Liver (tissue), 8 donors: ENCODE measurements at regions not wholly inside any gene's neighbourhood (a gene's known extent, or its start where the extent isn't known, plus 50 kb on each side); places are given as distances from the start of the nearest gene placed in this dataset.

Source experiments
- DNase-seq: peaks from one replicate; pipeline ENCODE4 v3.0.0-alpha.2; 2017; ENCODE audit warnings: low spot score
- H3K27ac ChIP-seq, 2 donors: one replicate each; pipeline ENCODE4 v1.7.0; 2013; ENCODE audit warnings: inconsistent platforms in 2 of 2, low read length in 2 of 2, control low read depth in 1 of 2, low read depth in 1 of 2, mild to moderate bottlenecking in 1 of 2
- H3K27me3 ChIP-seq, 4 donors: one replicate each; pipeline versions ENCODE4 v1.6.1 to v1.7.0; 2013; ENCODE audit warnings: low read length in 3 of 4, inconsistent platforms in 1 of 4, mild to moderate bottlenecking in 1 of 4, moderate library complexity in 1 of 4; ENCODE audit not compliant: control insufficient read depth in 4 of 4, insufficient read depth in 4 of 4
- H3K36me3 ChIP-seq, 4 donors: one replicate each; pipeline versions ENCODE4 v1.6.1 to v1.7.0; 2013; ENCODE audit warnings: low read length in 3 of 4, mild to moderate bottlenecking in 3 of 4, low read depth in 1 of 4, moderate library complexity in 1 of 4; ENCODE audit not compliant: control insufficient read depth in 4 of 4, insufficient read depth in 3 of 4
- H3K4me1 ChIP-seq, 4 donors: one replicate each; pipeline versions ENCODE4 v1.6.1 to v1.7.0; 2013; ENCODE audit warnings: low read length in 3 of 4, mild to moderate bottlenecking in 3 of 4, moderate library complexity in 1 of 4; ENCODE audit not compliant: control insufficient read depth in 4 of 4, insufficient read depth in 4 of 4
- H3K4me3 ChIP-seq, 3 donors: one replicate each; pipeline versions ENCODE4 v1.6.1 to v1.7.0; 2013; ENCODE audit warnings: low read length in 3 of 3, control low read depth in 1 of 3, low read depth in 1 of 3, mild to moderate bottlenecking in 1 of 3
- H3K9ac ChIP-seq, 2 donors: one replicate each; pipeline ENCODE4 v1.7.0; 2013; ENCODE audit warnings: low read length in 2 of 2, mild to moderate bottlenecking in 2 of 2, moderate library complexity in 2 of 2, control low read depth in 1 of 2, low read depth in 1 of 2
- H3K9me3 ChIP-seq, 4 donors: one replicate each; pipeline versions ENCODE4 v1.6.1 to v1.7.0; 2013; ENCODE audit warnings: low read length in 3 of 4; ENCODE audit not compliant: control insufficient read depth in 4 of 4
- EGR1 ChIP-seq, 2 donors: IDR thresholded peaks; 2 replicates each; pipeline ENCODE4 v1.6.1; 2016 to 2018; ENCODE audit warnings: antibody characterized with exemption in 2 of 2, low read depth in 2 of 2
- FOXA2 ChIP-seq: IDR thresholded peaks from 2 replicates; pipeline ENCODE4 v1.6.1; 2016; ENCODE audit warnings: antibody characterized with exemption
- GABPA ChIP-seq, 2 donors: IDR thresholded peaks in 1 of 2; conservative IDR thresholded peaks in 1 of 2; 2 replicates each; pipeline ENCODE4 v1.6.1; 2016; ENCODE audit warnings: antibody characterized with exemption in 2 of 2, mild to moderate bottlenecking in 1 of 2, moderate library complexity in 1 of 2
- HNF4A ChIP-seq, 2 donors: conservative IDR thresholded peaks; 2 replicates each; pipeline ENCODE4 v1.6.1; 2016; ENCODE audit warnings: antibody characterized with exemption in 2 of 2, mild to moderate bottlenecking in 2 of 2
- HNF4G ChIP-seq: IDR thresholded peaks from 2 replicates; pipeline ENCODE4 v1.6.1; 2016; ENCODE audit warnings: antibody characterized with exemption
- RAD21 ChIP-seq, 2 donors: IDR thresholded peaks; 2 replicates each; pipeline ENCODE4 v1.6.1; 2016; ENCODE audit warnings: antibody characterized with exemption in 2 of 2, mild to moderate bottlenecking in 2 of 2
- SP1 ChIP-seq: IDR thresholded peaks from 2 replicates; pipeline ENCODE4 v1.6.1; 2018; ENCODE audit warnings: antibody characterized with exemption, mild to moderate bottlenecking
- TAF1 ChIP-seq: conservative IDR thresholded peaks from 2 replicates; pipeline ENCODE4 v1.6.1; 2016; ENCODE audit warnings: antibody characterized with exemption, mild to moderate bottlenecking
- YY1 ChIP-seq: IDR thresholded peaks from 2 replicates; pipeline ENCODE4 v1.6.1; 2016; ENCODE audit warnings: antibody characterized with exemption, mild to moderate bottlenecking
- WGBS: extraction: QIAGEN DNeasy Blood & Tissue Kit; methylation state at CpG from one replicate; pipeline ENCODE4 v1.1.7; 2013; 5-methylcytosine and 5-hydroxymethylcytosine counted together
- TF ChIP-seq, protein P1 (sequence below): fragments of 150-350 bp; IDR thresholded peaks from 2 replicates; pipeline ENCODE4 v1.5.1; 2017; ENCODE audit warnings: improper control_type of control experiment, low read depth, low read length; ENCODE audit not compliant: missing input control
- TF ChIP-seq, protein P2 (sequence below): IDR thresholded peaks from 2 replicates; pipeline ENCODE4 v1.6.1; 2016; ENCODE audit warnings: antibody characterized with exemption, mild to moderate bottlenecking
- donor health status: healthy.
- donor health status: healthy.
- donor health status: healthy.
- donor health status: healthy.
- donor health status: healthy.

DNA sequence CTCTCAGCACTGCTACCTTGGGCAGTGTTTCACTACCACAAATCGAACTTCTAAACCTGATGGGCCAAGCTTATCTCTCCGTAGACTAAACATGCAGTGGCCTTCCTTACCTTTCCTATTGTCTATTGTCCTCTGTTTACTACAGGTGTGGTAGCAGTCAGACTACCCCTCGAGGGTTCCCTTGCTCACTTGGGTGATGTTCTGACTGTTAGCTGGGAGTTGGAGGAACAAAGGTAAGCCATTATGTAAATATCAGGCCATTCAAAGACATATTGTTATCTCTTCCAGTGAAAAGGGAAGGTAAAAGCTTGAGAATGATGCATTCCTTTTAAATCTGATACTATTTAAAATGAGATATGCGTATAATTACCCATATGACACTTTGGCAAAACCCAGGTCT, 828.3 kb upstream of the EEF2KMT start:
- no peak for TF ChIP-seq RAD21 (IDR thresholded peaks at IDR 0.05)
- TF ChIP-seq, protein P1, sequence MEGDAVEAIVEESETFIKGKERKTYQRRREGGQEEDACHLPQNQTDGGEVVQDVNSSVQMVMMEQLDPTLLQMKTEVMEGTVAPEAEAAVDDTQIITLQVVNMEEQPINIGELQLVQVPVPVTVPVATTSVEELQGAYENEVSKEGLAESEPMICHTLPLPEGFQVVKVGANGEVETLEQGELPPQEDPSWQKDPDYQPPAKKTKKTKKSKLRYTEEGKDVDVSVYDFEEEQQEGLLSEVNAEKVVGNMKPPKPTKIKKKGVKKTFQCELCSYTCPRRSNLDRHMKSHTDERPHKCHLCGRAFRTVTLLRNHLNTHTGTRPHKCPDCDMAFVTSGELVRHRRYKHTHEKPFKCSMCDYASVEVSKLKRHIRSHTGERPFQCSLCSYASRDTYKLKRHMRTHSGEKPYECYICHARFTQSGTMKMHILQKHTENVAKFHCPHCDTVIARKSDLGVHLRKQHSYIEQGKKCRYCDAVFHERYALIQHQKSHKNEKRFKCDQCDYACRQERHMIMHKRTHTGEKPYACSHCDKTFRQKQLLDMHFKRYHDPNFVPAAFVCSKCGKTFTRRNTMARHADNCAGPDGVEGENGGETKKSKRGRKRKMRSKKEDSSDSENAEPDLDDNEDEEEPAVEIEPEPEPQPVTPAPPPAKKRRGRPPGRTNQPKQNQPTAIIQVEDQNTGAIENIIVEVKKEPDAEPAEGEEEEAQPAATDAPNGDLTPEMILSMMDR: no peak
- TF ChIP-seq HNF4G: no peak
- no peak for TF ChIP-seq HNF4A (conservative IDR thresholded peaks at IDR 0.05)
- TF ChIP-seq EGR1 (IDR thresholded peaks at IDR 0.05; ENCODE audit: low read depth in 2 of 2): no peak
- TF ChIP-seq, protein P2, sequence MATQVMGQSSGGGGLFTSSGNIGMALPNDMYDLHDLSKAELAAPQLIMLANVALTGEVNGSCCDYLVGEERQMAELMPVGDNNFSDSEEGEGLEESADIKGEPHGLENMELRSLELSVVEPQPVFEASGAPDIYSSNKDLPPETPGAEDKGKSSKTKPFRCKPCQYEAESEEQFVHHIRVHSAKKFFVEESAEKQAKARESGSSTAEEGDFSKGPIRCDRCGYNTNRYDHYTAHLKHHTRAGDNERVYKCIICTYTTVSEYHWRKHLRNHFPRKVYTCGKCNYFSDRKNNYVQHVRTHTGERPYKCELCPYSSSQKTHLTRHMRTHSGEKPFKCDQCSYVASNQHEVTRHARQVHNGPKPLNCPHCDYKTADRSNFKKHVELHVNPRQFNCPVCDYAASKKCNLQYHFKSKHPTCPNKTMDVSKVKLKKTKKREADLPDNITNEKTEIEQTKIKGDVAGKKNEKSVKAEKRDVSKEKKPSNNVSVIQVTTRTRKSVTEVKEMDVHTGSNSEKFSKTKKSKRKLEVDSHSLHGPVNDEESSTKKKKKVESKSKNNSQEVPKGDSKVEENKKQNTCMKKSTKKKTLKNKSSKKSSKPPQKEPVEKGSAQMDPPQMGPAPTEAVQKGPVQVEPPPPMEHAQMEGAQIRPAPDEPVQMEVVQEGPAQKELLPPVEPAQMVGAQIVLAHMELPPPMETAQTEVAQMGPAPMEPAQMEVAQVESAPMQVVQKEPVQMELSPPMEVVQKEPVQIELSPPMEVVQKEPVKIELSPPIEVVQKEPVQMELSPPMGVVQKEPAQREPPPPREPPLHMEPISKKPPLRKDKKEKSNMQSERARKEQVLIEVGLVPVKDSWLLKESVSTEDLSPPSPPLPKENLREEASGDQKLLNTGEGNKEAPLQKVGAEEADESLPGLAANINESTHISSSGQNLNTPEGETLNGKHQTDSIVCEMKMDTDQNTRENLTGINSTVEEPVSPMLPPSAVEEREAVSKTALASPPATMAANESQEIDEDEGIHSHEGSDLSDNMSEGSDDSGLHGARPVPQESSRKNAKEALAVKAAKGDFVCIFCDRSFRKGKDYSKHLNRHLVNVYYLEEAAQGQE: no peak
- TF ChIP-seq GABPA (IDR thresholded peaks at IDR 0.05 in 1 of 2, conservative IDR thresholded peaks at IDR 0.05 in 1 of 2): no peak
- H3K9ac ChIP-seq: no peak overlapping the region
- H3K36me3 ChIP-seq: no peaks in the 10 kb centered on the region
- DNase-seq: no peak
- no peaks in the 10 kb centered on the region for H3K9me3 ChIP-seq
- H3K4me3 ChIP-seq: no peak overlapping the region
- H3K4me1 ChIP-seq: no peaks in the 10 kb centered on the region
- no peak overlapping the region for H3K27ac ChIP-seq
- 33% methylated on average over 4 of the region's 4 CpGs for WGBS
- H3K27me3 ChIP-seq: no peaks in the 10 kb centered on the region

DNA sequence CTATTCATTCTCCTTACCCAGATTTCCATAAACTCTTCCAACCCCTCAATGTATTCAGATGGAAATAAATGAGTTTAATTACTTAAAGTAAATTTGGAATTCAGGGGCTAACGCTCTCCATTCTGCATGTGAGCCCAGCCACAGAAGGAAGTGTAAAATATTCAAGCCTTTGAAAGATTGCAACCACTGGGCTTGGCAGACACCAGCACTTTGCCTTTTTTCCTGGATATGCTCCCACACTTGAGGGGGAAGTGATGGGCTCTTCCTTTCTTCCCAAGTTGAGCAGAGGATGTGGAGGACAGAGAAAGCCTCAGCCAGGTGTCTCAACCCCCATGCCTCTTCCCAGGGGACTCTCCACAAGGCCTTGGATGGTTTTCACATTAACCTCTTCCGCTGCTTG, 825.1 kb upstream of the EEF2KMT start:
- no peak overlapping the region for H3K27ac ChIP-seq
- H3K9me3 ChIP-seq: no peaks in the 10 kb centered on the region
- H3K4me1 ChIP-seq: no peaks in the 10 kb centered on the region
- 70% methylated on average over 2 of the region's 2 CpGs for WGBS
- H3K27me3 ChIP-seq: no peaks in the 10 kb centered on the region
- no peak overlapping the region for H3K4me3 ChIP-seq
- no peak overlapping the region for H3K9ac ChIP-seq
- H3K36me3 ChIP-seq: no peaks in the 10 kb centered on the region
- no peak for DNase-seq
- no peak for TF ChIP-seq GABPA (IDR thresholded peaks at IDR 0.05 in 1 of 2, conservative IDR thresholded peaks at IDR 0.05 in 1 of 2)
- TF ChIP-seq FOXA2: no peak
- TF ChIP-seq SP1: no peak

DNA sequence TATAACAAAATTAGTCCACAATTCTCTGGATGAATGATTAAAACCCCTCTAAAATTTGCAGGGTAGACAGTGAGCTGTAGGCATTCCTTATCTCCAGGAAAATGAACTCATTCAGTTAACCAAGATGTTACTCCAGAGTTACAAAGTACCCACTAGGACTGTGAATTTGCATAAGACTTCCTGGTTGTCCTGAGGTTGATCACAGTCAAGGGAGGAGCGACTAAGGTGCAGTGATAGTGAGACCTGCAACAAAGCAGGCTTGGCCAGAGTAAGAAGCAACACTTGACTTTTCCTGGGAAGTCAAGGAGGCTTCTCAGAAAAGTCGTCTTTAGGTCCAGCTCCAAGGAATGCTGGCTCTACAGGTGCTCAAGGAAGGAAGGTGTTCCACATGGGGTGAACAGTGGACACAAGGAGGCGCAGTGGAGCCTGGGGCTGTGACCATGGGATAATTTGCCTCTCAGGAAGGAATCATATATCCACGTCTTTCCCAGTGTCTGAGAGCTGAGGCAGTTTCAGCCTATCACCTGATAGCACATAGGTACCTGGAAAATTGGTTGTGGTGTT, 821.1 kb upstream of the EEF2KMT start:
- TF ChIP-seq EGR1 (IDR thresholded peaks at IDR 0.05; ENCODE audit: low read depth in 2 of 2) (no peak), RAD21 (IDR thresholded peaks at IDR 0.05) (no peak), TAF1 (no peak), YY1 (no peak)
- TF ChIP-seq, protein P2: no peak
- no peak for DNase-seq

More for the DNA sequence above, 821.1 kb upstream of the EEF2KMT start:
- no peaks in the 10 kb centered on the region for H3K36me3 ChIP-seq
- H3K9me3 ChIP-seq: peaks cover 0 to 3% (median 2%) of the 10 kb centered on the region in 4 donors
- no peak overlapping the region for H3K4me3 ChIP-seq
- no peak overlapping the region for H3K27ac ChIP-seq
- H3K4me1 ChIP-seq: no peaks in the 10 kb centered on the region
- no peak overlapping the region for H3K9ac ChIP-seq
- no peaks in the 10 kb centered on the region for H3K27me3 ChIP-seq
- 34% methylated on average over 4 of the region's 4 CpGs for WGBS
